Superior temporal gyrus (tissue), 1 donor: ENCODE measurements at regions not wholly inside any gene's neighbourhood (a gene's known extent, or its start where the extent isn't known, plus 50 kb on each side); places are given as distances from the start of the nearest gene placed in this dataset.

Source experiments
- DNase-seq: peaks from one replicate; pipeline ENCODE4 v3.0.0-alpha.2; 2016; ENCODE audit errors: extremely low spot score

GRCh38 chr18:22355598-22355997 is 62.1 kb downstream of the CTAGE1 start:
- no peak for DNase-seq

GRCh38 chr18:22355069-22355468 is 62.6 kb downstream of the CTAGE1 start:
- DNase-seq, result no peak

- no peak for DNase-seq
Observed at GRCh38 chr18:22349966-22350365, 67.7 kb downstream of the CTAGE1 start.

GRCh38 chr18:22349317-22349898 is 68.3 kb downstream of the CTAGE1 start:
- no peak for DNase-seq

GRCh38 chr18:22348521-22349316 is 69.0 kb downstream of the CTAGE1 start:
- DNase-seq, result no peak

GRCh38 chr18:22347606-22348511 is 69.9 kb downstream of the CTAGE1 start:
- DNase-seq, result no peak

GRCh38 chr18:22346953-22347605 is 70.6 kb downstream of the CTAGE1 start:
- DNase-seq, result no peak

GRCh38 chr18:22346401-22346952 is 71.2 kb downstream of the CTAGE1 start:
- no peak for DNase-seq

GRCh38 chr18:22345718-22346117 is 72.0 kb downstream of the CTAGE1 start:
- no peak for DNase-seq

- DNase-seq, result no peak
Observed at GRCh38 chr18:22344908-22345670, 72.6 kb downstream of the CTAGE1 start.

GRCh38 chr18:22344445-22344844 is 73.3 kb downstream of the CTAGE1 start:
- DNase-seq, result no peak

GRCh38 chr18:22343613-22344012 is 74.1 kb downstream of the CTAGE1 start:
- no peak for DNase-seq

GRCh38 chr18:22342625-22343024 is 75.1 kb downstream of the CTAGE1 start:
- DNase-seq, result no peak

- no peak for DNase-seq
Observed at GRCh38 chr18:22340331-22340730, 77.4 kb downstream of the CTAGE1 start.

- no peak for DNase-seq
Observed at GRCh38 chr18:22339913-22340312, 77.8 kb downstream of the CTAGE1 start.

- DNase-seq, result peak; percentile 21
Observed at GRCh38 chr18:22337833-22338232, 79.9 kb downstream of the CTAGE1 start.

- peak; percentile 26 for DNase-seq
Observed at GRCh38 chr18:22337306-22337705, 80.4 kb downstream of the CTAGE1 start.

- no peak for DNase-seq
Observed at GRCh38 chr18:22336406-22336805, 81.3 kb downstream of the CTAGE1 start.

- DNase-seq, result no peak
Observed at GRCh38 chr18:22335731-22336198, 82.0 kb downstream of the CTAGE1 start.

- DNase-seq, result no peak
Observed at GRCh38 chr18:22334567-22334966, 83.1 kb downstream of the CTAGE1 start.

- no peak for DNase-seq
Observed at GRCh38 chr18:22332590-22332989, 85.1 kb downstream of the CTAGE1 start.
